GM23338 (cell line): ENCODE measurements at regions not wholly inside any gene's neighbourhood (a gene's known extent, or its start where the extent isn't known, plus 50 kb on each side); places are given as distances from the start of the nearest gene placed in this dataset.

ENCODE experiments used
- EZH2 ChIP-seq: fragments of 200-600 bp; sonication (generic); IDR thresholded peaks from one replicate; pipeline ENCODE4 v1.8.0; 2017; ENCODE audit warnings: antibody characterized with exemption, mild to moderate bottlenecking, low read depth; ENCODE audit not compliant: unreplicated experiment
- EZH2phosphoT487 ChIP-seq: fragments of 200-600 bp; sonication (generic); IDR thresholded peaks from one replicate; pipeline ENCODE4 v1.8.1; 2018; ENCODE audit warnings: antibody characterized with exemption; ENCODE audit not compliant: unreplicated experiment
- NANOG ChIP-seq: IDR thresholded peaks from 2 replicates; pipeline ENCODE4 v1.6.1; 2016; ENCODE audit warnings: antibody characterized with exemption, borderline replicate concordance
- POLR2AphosphoS5 ChIP-seq: IDR thresholded peaks from 2 replicates; pipeline ENCODE4 v1.6.1; 2016; ENCODE audit warnings: antibody characterized with exemption, low read depth
- TF ChIP-seq, protein P1 (sequence below), 2 experiments: fragments of 200-600 bp in 1 of 2; sonication (generic) in 1 of 2; conservative IDR thresholded peaks; 2 replicates each; pipeline versions ENCODE4 v1.5.1 to v1.6.1; 2016 to 2017; ENCODE audit warnings: antibody characterized with exemption in 2 of 2, low read depth in 2 of 2, mild to moderate bottlenecking in 2 of 2, moderate library complexity in 1 of 2
- TF ChIP-seq, protein P2 (sequence below): IDR thresholded peaks from one replicate; pipeline ENCODE4 v1.6.1; 2018; ENCODE audit warnings: antibody characterized with exemption; ENCODE audit not compliant: unreplicated experiment

DNA sequence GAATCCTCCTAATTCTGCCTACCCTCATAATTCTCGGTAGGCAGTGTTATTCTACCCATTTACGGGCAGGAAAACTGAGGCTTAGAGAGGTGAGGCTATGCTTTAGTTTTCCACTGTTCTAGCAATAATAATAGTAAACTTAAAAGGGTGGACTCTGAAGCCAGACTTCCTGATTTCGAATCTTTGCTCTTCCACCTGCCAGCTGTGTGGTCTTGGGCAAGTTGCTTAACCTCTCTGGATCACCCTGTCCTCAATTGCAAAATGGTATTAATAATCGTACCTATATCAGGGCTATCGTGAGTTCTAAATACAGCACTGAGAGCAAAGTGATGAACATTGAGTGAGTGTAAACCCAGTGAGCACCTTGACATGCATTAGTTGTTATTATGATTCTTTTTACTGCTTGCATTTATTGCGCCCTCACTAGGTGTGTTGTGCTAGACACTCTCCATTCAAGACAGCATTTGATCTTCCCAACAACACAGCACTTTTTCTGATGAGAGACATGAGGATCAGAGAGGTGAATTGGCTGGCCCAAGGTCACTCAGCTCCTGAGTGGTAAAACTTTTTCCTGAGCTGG lies 102.3 kb upstream of the CSF3R start:
- TF ChIP-seq, protein P1, sequence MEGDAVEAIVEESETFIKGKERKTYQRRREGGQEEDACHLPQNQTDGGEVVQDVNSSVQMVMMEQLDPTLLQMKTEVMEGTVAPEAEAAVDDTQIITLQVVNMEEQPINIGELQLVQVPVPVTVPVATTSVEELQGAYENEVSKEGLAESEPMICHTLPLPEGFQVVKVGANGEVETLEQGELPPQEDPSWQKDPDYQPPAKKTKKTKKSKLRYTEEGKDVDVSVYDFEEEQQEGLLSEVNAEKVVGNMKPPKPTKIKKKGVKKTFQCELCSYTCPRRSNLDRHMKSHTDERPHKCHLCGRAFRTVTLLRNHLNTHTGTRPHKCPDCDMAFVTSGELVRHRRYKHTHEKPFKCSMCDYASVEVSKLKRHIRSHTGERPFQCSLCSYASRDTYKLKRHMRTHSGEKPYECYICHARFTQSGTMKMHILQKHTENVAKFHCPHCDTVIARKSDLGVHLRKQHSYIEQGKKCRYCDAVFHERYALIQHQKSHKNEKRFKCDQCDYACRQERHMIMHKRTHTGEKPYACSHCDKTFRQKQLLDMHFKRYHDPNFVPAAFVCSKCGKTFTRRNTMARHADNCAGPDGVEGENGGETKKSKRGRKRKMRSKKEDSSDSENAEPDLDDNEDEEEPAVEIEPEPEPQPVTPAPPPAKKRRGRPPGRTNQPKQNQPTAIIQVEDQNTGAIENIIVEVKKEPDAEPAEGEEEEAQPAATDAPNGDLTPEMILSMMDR (conservative IDR thresholded peaks at IDR 0.05; ENCODE audit: low read depth in 2 of 2) = no peak
- TF ChIP-seq POLR2AphosphoS5 = no peak
- TF ChIP-seq, protein P2, sequence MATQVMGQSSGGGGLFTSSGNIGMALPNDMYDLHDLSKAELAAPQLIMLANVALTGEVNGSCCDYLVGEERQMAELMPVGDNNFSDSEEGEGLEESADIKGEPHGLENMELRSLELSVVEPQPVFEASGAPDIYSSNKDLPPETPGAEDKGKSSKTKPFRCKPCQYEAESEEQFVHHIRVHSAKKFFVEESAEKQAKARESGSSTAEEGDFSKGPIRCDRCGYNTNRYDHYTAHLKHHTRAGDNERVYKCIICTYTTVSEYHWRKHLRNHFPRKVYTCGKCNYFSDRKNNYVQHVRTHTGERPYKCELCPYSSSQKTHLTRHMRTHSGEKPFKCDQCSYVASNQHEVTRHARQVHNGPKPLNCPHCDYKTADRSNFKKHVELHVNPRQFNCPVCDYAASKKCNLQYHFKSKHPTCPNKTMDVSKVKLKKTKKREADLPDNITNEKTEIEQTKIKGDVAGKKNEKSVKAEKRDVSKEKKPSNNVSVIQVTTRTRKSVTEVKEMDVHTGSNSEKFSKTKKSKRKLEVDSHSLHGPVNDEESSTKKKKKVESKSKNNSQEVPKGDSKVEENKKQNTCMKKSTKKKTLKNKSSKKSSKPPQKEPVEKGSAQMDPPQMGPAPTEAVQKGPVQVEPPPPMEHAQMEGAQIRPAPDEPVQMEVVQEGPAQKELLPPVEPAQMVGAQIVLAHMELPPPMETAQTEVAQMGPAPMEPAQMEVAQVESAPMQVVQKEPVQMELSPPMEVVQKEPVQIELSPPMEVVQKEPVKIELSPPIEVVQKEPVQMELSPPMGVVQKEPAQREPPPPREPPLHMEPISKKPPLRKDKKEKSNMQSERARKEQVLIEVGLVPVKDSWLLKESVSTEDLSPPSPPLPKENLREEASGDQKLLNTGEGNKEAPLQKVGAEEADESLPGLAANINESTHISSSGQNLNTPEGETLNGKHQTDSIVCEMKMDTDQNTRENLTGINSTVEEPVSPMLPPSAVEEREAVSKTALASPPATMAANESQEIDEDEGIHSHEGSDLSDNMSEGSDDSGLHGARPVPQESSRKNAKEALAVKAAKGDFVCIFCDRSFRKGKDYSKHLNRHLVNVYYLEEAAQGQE = no peak
- TF ChIP-seq EZH2 = no peak
- no peak for TF ChIP-seq EZH2phosphoT487
- TF ChIP-seq NANOG = no peak
